Fibroblast of the aortic adventitia (primary cell): ENCODE measurements at regions not wholly inside any gene's neighbourhood (a gene's known extent, or its start where the extent isn't known, plus 50 kb on each side); places are given as distances from the start of the nearest gene placed in this dataset.
"Not testable (repeated sequence)": the region's sequence is repeated elsewhere in the genome, so short reads cannot be mapped to it uniquely, and the experiment has no call there.

Experiments used
- DNase-seq: peaks from one replicate; pipeline ENCODE4 v3.0.0-alpha.2; 2010; ENCODE audit warnings: low read depth
- H3K4me3 ChIP-seq: 2 replicates; pipeline ENCODE4 v1.5.1; 2011; ENCODE audit warnings: low read depth, mild to moderate bottlenecking, control low read depth, low read length, moderate library complexity
- TF ChIP-seq, protein P1 (sequence below): IDR thresholded peaks from 2 replicates; pipeline ENCODE4 v1.5.1; 2011; ENCODE audit warnings: mild to moderate bottlenecking, low read length, control low read depth, inconsistent platforms; ENCODE audit not compliant: insufficient read depth

DNA sequence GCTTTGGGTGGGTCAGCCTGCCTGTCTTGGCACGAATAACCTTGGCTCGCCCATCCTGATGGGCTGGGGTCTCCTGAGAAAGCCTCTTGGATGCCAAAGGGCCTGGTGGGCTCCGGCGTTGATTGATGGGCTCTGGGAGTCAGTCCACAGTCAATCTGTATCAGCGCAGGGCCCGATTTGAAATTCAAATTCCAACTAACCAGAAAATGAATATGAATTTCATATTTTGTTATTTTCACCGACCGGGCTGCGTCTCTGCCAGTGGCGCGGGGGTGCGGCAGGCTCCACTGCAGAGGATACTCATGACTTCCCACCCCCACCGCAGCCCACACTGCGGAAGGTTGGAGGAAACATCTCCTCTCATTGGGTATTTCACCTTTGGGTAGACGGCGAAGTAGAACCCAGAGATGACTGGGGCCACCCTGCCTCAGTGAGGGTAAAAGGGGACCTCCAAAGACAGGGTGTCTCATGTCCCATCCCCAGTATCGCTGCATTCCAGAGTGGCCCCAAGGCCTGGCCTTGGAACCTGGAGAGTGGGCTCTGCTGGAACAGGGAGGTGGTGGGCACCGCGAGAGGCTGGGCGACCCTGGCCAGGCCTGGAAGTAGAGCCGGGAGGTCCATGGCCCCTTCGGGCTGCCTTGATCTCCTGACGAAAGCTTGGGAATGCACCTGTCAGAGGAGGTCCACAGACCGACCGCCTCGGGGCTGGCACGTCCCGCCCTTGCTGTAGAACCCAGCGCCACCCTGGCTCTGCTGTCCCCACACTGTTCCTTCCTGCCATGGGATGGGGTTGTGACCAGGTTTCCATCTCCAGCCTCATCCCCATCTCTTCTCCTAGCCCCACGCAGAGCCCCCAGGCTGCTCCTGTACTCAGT, 54.8 kb upstream of the SORCS2 start:
- TF ChIP-seq, protein P1, sequence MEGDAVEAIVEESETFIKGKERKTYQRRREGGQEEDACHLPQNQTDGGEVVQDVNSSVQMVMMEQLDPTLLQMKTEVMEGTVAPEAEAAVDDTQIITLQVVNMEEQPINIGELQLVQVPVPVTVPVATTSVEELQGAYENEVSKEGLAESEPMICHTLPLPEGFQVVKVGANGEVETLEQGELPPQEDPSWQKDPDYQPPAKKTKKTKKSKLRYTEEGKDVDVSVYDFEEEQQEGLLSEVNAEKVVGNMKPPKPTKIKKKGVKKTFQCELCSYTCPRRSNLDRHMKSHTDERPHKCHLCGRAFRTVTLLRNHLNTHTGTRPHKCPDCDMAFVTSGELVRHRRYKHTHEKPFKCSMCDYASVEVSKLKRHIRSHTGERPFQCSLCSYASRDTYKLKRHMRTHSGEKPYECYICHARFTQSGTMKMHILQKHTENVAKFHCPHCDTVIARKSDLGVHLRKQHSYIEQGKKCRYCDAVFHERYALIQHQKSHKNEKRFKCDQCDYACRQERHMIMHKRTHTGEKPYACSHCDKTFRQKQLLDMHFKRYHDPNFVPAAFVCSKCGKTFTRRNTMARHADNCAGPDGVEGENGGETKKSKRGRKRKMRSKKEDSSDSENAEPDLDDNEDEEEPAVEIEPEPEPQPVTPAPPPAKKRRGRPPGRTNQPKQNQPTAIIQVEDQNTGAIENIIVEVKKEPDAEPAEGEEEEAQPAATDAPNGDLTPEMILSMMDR = no peak
- no peak for DNase-seq
- no peak overlapping the region for H3K4me3 ChIP-seq

DNA sequence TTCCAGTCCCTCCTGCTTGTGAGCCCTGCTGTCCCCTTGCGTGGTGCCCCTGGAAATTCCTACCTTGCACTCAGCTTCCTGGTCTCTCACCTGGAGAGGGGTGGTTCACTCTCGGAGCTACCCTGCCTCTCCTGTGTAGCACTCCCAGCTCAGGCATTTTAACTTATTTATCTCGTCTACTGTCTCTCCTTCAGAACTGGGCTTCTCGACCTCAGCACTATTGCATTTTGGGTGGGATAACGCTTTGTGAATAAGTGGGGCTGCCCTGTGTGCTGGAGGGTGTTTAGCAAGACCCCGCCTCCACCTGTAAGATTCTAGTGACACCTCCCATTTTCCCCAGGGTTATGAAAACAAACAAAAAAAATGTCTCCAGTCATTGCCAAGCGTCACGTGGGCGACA, 56.0 kb upstream of the SORCS2 start:
- H3K4me3 ChIP-seq = no peak overlapping the region
- TF ChIP-seq, protein P1 = no peak
- no peak for DNase-seq

DNA sequence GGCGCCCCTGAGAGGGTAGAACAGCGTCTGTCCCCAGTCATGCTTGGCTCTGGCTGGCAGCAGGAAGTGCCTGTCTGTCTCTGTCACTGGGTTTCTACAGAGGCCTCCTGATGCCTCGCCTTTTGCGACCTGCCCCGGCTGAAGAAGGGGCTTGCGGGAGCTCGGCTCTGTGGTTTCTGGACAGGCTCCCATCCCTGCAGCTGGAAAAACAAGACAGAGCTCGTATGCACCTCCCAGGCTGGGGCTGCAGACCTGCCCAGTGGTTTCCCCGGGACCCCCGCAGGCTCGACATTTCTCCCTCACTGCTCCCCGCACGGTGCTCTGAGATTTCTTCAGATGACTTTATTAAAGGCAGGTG, 57.0 kb upstream of the SORCS2 start:
- no peak overlapping the region for H3K4me3 ChIP-seq
- DNase-seq = peak; percentile 35
- TF ChIP-seq, protein P1 = no peak

DNA sequence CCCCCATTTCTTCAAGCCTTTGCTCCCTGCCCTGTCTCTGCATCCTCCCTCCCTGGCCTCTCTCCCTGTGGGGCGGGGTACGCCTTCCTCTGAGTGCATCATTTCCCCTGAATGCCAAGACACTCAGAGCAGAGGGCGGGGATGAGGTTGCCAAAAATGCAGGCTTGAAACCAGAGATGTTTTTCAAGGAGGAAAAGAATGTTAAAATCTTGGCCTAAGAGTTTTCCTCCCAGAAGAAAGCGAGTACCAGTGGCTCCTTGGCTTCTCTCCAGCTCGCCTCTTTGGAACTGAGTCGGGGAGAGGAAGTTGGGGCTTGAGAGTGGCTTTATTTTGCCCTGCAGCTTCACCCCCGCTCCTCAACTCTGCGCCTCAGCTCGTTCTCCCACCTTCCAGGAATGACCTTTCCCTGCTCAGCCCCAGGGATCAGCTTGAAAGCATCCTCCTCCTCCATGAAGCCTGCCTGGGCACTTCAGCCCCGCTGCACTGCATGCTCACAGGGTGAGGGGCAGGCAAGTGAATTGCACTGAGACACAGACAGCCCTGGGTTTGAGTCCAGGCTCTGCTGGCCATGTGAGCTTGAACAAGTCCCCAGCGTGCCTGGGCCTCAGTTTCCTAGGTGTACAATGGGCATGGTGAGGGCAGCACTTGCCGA, 57.5 kb upstream of the SORCS2 start:
- no peak overlapping the region for H3K4me3 ChIP-seq
- TF ChIP-seq, protein P1 = no peak
- peak; percentile 97 for DNase-seq

DNA sequence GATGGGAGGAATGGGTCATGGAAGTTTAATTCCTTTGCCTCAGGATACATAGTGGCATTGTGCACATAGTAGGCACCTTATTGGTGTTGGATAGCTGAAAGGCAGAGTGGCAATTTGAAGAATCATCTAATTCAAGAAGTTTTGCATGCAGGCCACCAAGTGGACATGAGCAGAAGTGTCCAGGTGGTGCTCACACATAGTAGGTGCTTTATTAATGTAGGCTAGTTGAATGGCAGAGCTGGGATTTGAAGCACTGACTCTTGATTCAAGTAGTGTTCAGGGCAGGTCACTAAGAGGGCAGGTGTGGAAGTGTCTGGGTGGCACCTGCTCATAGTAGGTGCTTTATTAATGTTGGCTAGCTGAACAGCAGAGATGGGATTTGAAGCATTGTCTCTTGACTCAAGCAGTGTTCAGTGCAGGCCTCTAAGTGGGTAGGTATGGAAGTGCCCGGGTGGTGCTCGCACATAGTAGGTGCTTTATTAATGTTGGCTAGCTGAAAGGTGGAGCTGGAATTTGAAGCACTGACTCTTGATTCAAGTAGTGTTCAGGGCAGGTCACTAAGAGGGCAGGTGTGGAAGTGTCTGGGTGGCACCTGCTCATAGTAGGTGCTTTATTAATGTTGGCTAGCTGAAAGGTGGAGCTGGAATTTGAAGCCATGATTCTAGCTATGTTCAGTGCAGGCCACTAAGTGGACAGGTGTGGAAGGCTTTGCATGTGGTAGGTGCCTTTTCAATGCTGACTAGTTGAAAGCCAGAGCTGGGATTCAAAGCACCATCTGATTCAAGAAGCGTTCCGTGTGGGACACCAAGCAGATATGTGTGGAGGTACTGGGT, 58.3 kb upstream of the SORCS2 start:
- TF ChIP-seq, protein P1 = peak; percentile 17
- H3K4me3 ChIP-seq, DNase-seq: not testable (repeated sequence)

DNA sequence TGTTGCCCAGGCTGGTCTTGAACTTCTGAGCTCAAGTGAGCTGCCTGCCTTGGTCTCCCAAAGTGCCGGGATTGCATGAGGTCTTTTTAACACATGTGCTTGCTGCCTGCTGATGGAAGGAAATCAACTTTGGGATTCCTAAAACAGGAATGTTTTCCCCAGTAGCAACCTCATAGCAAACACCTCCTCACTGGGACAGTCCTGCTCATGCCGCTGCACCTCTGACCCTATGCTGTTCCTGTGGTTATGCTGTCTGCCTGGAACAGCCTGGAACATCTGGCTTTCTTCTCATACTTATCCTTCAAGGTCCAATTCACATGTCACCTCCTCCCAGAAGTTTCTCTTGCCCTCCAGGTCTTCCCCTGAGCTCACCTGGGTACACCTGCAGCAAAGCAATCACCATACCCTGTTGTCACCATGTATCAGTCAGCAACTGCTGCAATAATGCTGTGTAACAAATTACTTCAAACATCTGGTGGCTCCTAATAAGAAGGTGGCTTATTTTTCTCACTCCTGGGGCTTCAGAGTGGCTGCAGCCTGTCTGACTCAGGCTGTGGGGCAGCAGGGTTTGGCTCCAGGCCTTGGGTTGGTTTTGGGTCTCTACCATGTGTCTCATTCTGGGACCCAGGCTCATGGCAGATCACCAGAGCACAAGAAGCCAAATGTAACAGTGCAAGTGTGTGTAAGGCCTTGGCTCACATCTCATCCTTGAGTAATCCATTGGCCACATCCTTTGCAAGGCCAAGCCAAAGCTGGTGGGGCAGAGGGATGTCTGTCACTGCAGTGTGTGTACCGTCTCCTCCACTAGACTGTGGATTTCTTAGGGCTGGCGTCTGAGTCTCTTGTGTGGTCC, 59.4 kb upstream of the SORCS2 start:
- peak; percentile 72 for DNase-seq
- no peak overlapping the region for H3K4me3 ChIP-seq
- TF ChIP-seq, protein P1 = no peak
